ENCODE measurements at regions not wholly inside any gene's neighbourhood (a gene's known extent, or its start where the extent isn't known, plus 50 kb on each side); places are given as distances from the start of the nearest gene placed in this dataset.

DNA sequence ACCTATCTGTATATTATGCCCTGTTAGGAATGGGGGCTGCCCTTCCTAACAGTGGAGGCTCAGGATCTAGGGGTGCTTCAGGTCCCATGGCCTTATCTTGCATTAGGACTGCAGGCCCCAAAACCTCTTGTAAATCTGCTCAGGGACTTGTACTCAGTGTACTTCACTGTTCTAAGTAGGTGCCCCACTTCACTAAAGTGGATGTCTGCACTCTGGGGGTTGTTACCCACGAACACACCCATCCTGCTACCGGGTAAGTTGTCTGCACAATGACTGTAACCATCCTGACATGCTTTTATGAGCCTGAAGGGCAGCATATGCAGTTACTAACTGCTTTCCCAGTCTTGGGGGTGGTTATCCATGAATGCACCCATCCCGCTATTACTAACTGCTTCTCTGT is 163.0 kb downstream of the PTCSC3 start:
- no peak for TF ChIP-seq CTCF (IDR thresholded peaks at IDR 0.05 in 2 of 3, conservative IDR thresholded peaks at IDR 0.05 in 1 of 3; ENCODE audit: insufficient read depth in 2 of 3, low read depth in 1 of 3, low read length in 3 of 3)
- TF ChIP-seq ZNF589 (CRISPR knock-in tag; IDR thresholded peaks at IDR 0.05; ENCODE audit: low read depth) = no peak
- TF ChIP-seq GABPB1 (CRISPR knock-in tag; IDR thresholded peaks at IDR 0.05) = no peak

Measured in K562 (cell line).